Neural cell (in vitro differentiated cells): ENCODE measurements at regions not wholly inside any gene's neighbourhood (a gene's known extent, or its start where the extent isn't known, plus 50 kb on each side); places are given as distances from the start of the nearest gene placed in this dataset.

ENCODE experiments used
- H2AFZ ChIP-seq: fragments of 200-600, 300-800 bp; sonication (generic), shearing (Covaris generic); 2 replicates; pipeline ENCODE4 v1.6.0; 2014; ENCODE audit warnings: low read depth, mild to moderate bottlenecking, antibody characterized with exemption, low read length, moderate library complexity
- H3F3A ChIP-seq: fragments of 200-600 bp; shearing (Covaris generic); 2 replicates; pipeline ENCODE4 v1.6.1; 2016; ENCODE audit warnings: mild to moderate bottlenecking, moderate library complexity, mixed read lengths, antibody characterized with exemption, low read length; ENCODE audit not compliant: insufficient read depth, poor library complexity, severe bottlenecking
- H3K27ac ChIP-seq: fragments of 200-600, 300-800 bp; sonication (generic), shearing (Covaris generic); 2 replicates; pipeline ENCODE4 v1.5.1; 2014; ENCODE audit warnings: mild to moderate bottlenecking, low read length, moderate library complexity
- H3K27me3 ChIP-seq: fragments of 300-800, 200-600 bp; sonication (generic), shearing (Covaris generic); 2 replicates; pipeline ENCODE4 v1.6.0; 2014; ENCODE audit warnings: mild to moderate bottlenecking, low read depth, low read length, moderate library complexity; ENCODE audit not compliant: insufficient read depth
- H3K36me3 ChIP-seq: fragments of 300-800, 200-600 bp; sonication (generic), shearing (Covaris generic); 2 replicates; pipeline ENCODE4 v1.5.1; 2014; ENCODE audit warnings: mild to moderate bottlenecking, antibody characterized with exemption, low read length, moderate library complexity; ENCODE audit not compliant: insufficient read depth
- H3K4me2 ChIP-seq: fragments of 300-800, 200-600 bp; sonication (generic), shearing (Covaris generic); 2 replicates; pipeline ENCODE4 v1.6.0; 2014; ENCODE audit warnings: mild to moderate bottlenecking, low read length
- H3K4me3 ChIP-seq: fragments of 300-800, 200-600 bp; sonication (generic), shearing (Covaris generic); 2 replicates; pipeline ENCODE4 v1.5.1; 2014; ENCODE audit warnings: mild to moderate bottlenecking, low read length, moderate library complexity
- H3K79me2 ChIP-seq: fragments of 200-600 bp; shearing (Covaris generic); replicated peaks from 2 replicates; pipeline ENCODE4 v1.6.0; 2014; ENCODE audit warnings: mild to moderate bottlenecking, low read length, moderate library complexity; ENCODE audit not compliant: insufficient read depth
- H3K9ac ChIP-seq: fragments of 300-800, 200-600 bp; sonication (generic), shearing (Covaris generic); 2 replicates; pipeline ENCODE4 v1.6.1; 2016; ENCODE audit warnings: mild to moderate bottlenecking, low read length, mixed read lengths
- H3K9me2 ChIP-seq: fragments of 200-600 bp; shearing (Covaris generic); 2 replicates; pipeline ENCODE4 v1.6.1; 2016; ENCODE audit warnings: mild to moderate bottlenecking, low read length, mixed read lengths; ENCODE audit not compliant: insufficient read depth
- H3K9me3 ChIP-seq: fragments of 200-600, 300-800 bp; sonication (generic), shearing (Covaris generic); 2 replicates; pipeline ENCODE4 v1.6.1; 2016; ENCODE audit warnings: mild to moderate bottlenecking, mixed run types, low read length, moderate library complexity, mixed read lengths
- H4K20me1 ChIP-seq: fragments of 200-600 bp; shearing (Covaris generic); 2 replicates; pipeline ENCODE4 v1.6.1; 2016; ENCODE audit warnings: mild to moderate bottlenecking, mixed run types; ENCODE audit not compliant: insufficient read depth
- EP300 ChIP-seq: fragments of 450-650 bp; conservative IDR thresholded peaks from 2 replicates; pipeline ENCODE4 v1.6.1; 2014; ENCODE audit warnings: antibody characterized with exemption, mild to moderate bottlenecking, moderate library complexity; ENCODE audit not compliant: poor library complexity, severe bottlenecking
- EZH2 ChIP-seq: fragments of 200-600, 300-800 bp; shearing (Covaris generic), sonication (generic); IDR thresholded peaks from 2 replicates; pipeline ENCODE4 v1.6.1; 2014; ENCODE audit warnings: antibody characterized with exemption, low read length, borderline replicate concordance, mild to moderate bottlenecking; ENCODE audit not compliant: insufficient read depth, poor library complexity, severe bottlenecking
- MXI1 ChIP-seq: fragments of 450-650 bp; conservative IDR thresholded peaks from 2 replicates; pipeline ENCODE4 v1.6.1; 2014; ENCODE audit warnings: antibody characterized with exemption, mild to moderate bottlenecking; ENCODE audit not compliant: poor library complexity, severe bottlenecking
- POLR2AphosphoS5 ChIP-seq: IDR thresholded peaks from 2 replicates; pipeline ENCODE4 v1.6.1; 2012
- RAD21 ChIP-seq: fragments of 450-650 bp; conservative IDR thresholded peaks from 2 replicates; pipeline ENCODE4 v1.6.1; 2014; ENCODE audit warnings: antibody characterized with exemption, mild to moderate bottlenecking, moderate library complexity
- REST ChIP-seq: IDR thresholded peaks from 2 replicates; pipeline ENCODE4 v1.6.1; 2012; ENCODE audit warnings: borderline replicate concordance
- SMC3 ChIP-seq: fragments of 450-650 bp; conservative IDR thresholded peaks from 2 replicates; pipeline ENCODE4 v1.6.1; 2014; ENCODE audit warnings: antibody characterized with exemption, mild to moderate bottlenecking, moderate library complexity; ENCODE audit not compliant: poor library complexity
- TAF1 ChIP-seq: IDR thresholded peaks from 2 replicates; pipeline ENCODE4 v1.6.1; 2012; ENCODE audit warnings: low read depth
- TF ChIP-seq, protein P1 (sequence below): fragments of 450-650 bp; IDR thresholded peaks from 2 replicates; pipeline ENCODE4 v1.5.1; 2014; ENCODE audit warnings: antibody characterized with exemption, mild to moderate bottlenecking, moderate library complexity; ENCODE audit not compliant: poor library complexity, severe bottlenecking

GRCh38 chr6:40819182-40819834 is 219.7 kb downstream of the UNC5CL start:
- H3K27me3 ChIP-seq = no peaks in the 10 kb centered on the region
- TF ChIP-seq RAD21 (no peak), TAF1 (no peak), REST (no peak), POLR2AphosphoS5 (no peak), EZH2 (no peak), EP300 (no peak), SMC3 (no peak), MXI1 (no peak)
- TF ChIP-seq, protein P1, sequence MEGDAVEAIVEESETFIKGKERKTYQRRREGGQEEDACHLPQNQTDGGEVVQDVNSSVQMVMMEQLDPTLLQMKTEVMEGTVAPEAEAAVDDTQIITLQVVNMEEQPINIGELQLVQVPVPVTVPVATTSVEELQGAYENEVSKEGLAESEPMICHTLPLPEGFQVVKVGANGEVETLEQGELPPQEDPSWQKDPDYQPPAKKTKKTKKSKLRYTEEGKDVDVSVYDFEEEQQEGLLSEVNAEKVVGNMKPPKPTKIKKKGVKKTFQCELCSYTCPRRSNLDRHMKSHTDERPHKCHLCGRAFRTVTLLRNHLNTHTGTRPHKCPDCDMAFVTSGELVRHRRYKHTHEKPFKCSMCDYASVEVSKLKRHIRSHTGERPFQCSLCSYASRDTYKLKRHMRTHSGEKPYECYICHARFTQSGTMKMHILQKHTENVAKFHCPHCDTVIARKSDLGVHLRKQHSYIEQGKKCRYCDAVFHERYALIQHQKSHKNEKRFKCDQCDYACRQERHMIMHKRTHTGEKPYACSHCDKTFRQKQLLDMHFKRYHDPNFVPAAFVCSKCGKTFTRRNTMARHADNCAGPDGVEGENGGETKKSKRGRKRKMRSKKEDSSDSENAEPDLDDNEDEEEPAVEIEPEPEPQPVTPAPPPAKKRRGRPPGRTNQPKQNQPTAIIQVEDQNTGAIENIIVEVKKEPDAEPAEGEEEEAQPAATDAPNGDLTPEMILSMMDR = no peak
- H4K20me1 ChIP-seq = no peaks in the 10 kb centered on the region
- no peak overlapping the region for H3K4me3 ChIP-seq
- H3K79me2 ChIP-seq = no peaks in the 10 kb centered on the region
- H3K4me2 ChIP-seq = no peak overlapping the region
- H2AFZ ChIP-seq = no peak overlapping the region
- no peaks in the 10 kb centered on the region for H3K9me2 ChIP-seq
- no peak overlapping the region for H3K27ac ChIP-seq
- no peaks in the 10 kb centered on the region for H3K36me3 ChIP-seq
- no peak overlapping the region for H3K9ac ChIP-seq
- H3K9me3 ChIP-seq = no peaks in the 10 kb centered on the region
- no peaks in the 10 kb centered on the region for H3F3A ChIP-seq

DNA sequence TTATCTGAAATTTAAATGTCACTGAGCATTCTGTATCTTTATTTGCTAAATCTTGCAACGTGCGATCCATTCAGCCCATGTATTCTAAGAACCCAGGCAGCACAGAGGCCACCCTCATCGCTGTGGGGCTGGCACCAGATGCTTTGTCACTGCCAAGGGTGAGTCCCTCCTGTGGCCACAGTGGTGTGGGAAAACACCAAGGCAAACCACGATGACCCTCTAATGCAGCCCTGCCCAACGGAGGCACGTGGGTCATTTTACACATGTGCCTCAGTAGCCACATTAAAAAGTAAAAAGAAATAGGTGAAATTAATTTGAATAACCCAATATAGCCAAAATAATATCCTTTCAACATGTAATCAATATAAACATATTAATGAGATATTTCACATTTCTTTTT is 221.7 kb downstream of the UNC5CL start:
- H4K20me1 ChIP-seq = no peaks in the 10 kb centered on the region
- H3K27ac ChIP-seq = no peak overlapping the region
- H3K79me2 ChIP-seq = no peaks in the 10 kb centered on the region
- H3K9me2 ChIP-seq = no peaks in the 10 kb centered on the region
- no peak overlapping the region for H3K4me2 ChIP-seq
- H3F3A ChIP-seq = no peaks in the 10 kb centered on the region
- H3K27me3 ChIP-seq = no peaks in the 10 kb centered on the region
- H3K9ac ChIP-seq = no peak overlapping the region
- TF ChIP-seq REST = no peak
- no peak for TF ChIP-seq EZH2
- no peak for TF ChIP-seq RAD21
- TF ChIP-seq MXI1 = no peak
- TF ChIP-seq, protein P1 = no peak
- no peak for TF ChIP-seq POLR2AphosphoS5
- no peak for TF ChIP-seq SMC3
- no peak for TF ChIP-seq EP300
- no peak for TF ChIP-seq TAF1
- no peak overlapping the region for H2AFZ ChIP-seq
- H3K4me3 ChIP-seq = no peak overlapping the region
- H3K36me3 ChIP-seq = no peaks in the 10 kb centered on the region
- H3K9me3 ChIP-seq = no peaks in the 10 kb centered on the region
